A673 (cell line): ENCODE measurements at regions not wholly inside any gene's neighbourhood (a gene's known extent, or its start where the extent isn't known, plus 50 kb on each side); places are given as distances from the start of the nearest gene placed in this dataset.

Source experiments
- BruUV-seq: library from RNA; stranded (reverse); fragments of 400-500 nt; replicated peaks from 2 replicates; lab custom pipeline; 2021; lab: Mats Ljungman, UMichigan
- CTCF ChIA-PET: fragments of 300-600 bp; sonication (Branson Sonifier 250); formaldehyde crosslinking; loops from one replicate; lab custom pipeline; 2022; ENCODE audit warnings: antibody characterized with exemption; lab: Charles Lee
- POLR2A ChIA-PET: fragments of 300-600 bp; sonication (Branson Sonifier 250); formaldehyde crosslinking; loops from one replicate; lab custom pipeline; 2022; ENCODE audit warnings: antibody characterized with exemption; ENCODE audit not compliant: low non-redundant PET; lab: Charles Lee
- DNase-seq: peaks from one replicate; pipeline ENCODE4 v3.0.0-alpha.2; 2015; ENCODE audit warnings: low spot score
- H3K27ac ChIP-seq: fragments of 200-600 bp; sonication (generic); 2 replicates; pipeline ENCODE4 v1.5.1; 2016; ENCODE audit warnings: mixed run types, low read depth, mild to moderate bottlenecking, mixed read lengths, antibody characterized with exemption, low read length; ENCODE audit not compliant: poor library complexity, severe bottlenecking
- H3K27me3 ChIP-seq: fragments of 200-600 bp; sonication (generic); replicated peaks from 2 replicates; pipeline ENCODE4 v1.6.1; 2017; ENCODE audit warnings: mixed run types, low read depth, mild to moderate bottlenecking, mixed read lengths, antibody characterized with exemption, low read length; ENCODE audit not compliant: insufficient read depth, poor library complexity
- H3K36me3 ChIP-seq: fragments of 200-600 bp; sonication (generic); 2 replicates; pipeline ENCODE4 v1.6.1; 2016; ENCODE audit warnings: mixed run types, mild to moderate bottlenecking, mixed read lengths, antibody characterized with exemption, low read length; ENCODE audit not compliant: insufficient read depth, poor library complexity, severe bottlenecking
- H3K4me1 ChIP-seq: fragments of 200-600 bp; sonication (generic); 2 replicates; pipeline ENCODE4 v1.6.1; 2017; ENCODE audit warnings: mixed run types, mild to moderate bottlenecking, mixed read lengths, antibody characterized with exemption, low read length; ENCODE audit not compliant: insufficient read depth, poor library complexity, severe bottlenecking
- H3K4me3 ChIP-seq: fragments of 200-600 bp; sonication (generic); 2 replicates; pipeline ENCODE4 v1.5.1; 2016; ENCODE audit warnings: low read depth, mixed run types, mild to moderate bottlenecking, mixed read lengths, low read length; ENCODE audit not compliant: poor library complexity, severe bottlenecking
- H3K9me3 ChIP-seq: fragments of 200-600 bp; sonication (generic); 2 replicates; pipeline ENCODE4 v1.6.1; 2016; ENCODE audit warnings: mixed run types, low read depth, mild to moderate bottlenecking, mixed read lengths, antibody characterized with exemption, low read length; ENCODE audit not compliant: poor library complexity, severe bottlenecking
- EZH2 ChIP-seq: fragments of 200-600 bp; sonication (generic); IDR thresholded peaks from 2 replicates; pipeline ENCODE4 v1.6.1; 2017; ENCODE audit warnings: borderline replicate concordance, low read depth, mild to moderate bottlenecking, mixed read lengths, antibody characterized with exemption, low read length; ENCODE audit not compliant: poor library complexity, severe bottlenecking
- intact Hi-C: fragments of 100-400 bp; cut with micrococcal nuclease; formaldehyde crosslinking; loops from one replicate; pipeline ENCODE4 v1.10.0; 2022; ENCODE audit not compliant: unreplicated experiment
- TF ChIP-seq, protein P1 (sequence below): fragments of 300-800, 200-600 bp; sonication (generic); conservative IDR thresholded peaks from 2 replicates; pipeline ENCODE4 v1.5.1; 2017; ENCODE audit warnings: low read depth, mild to moderate bottlenecking, antibody characterized with exemption, low read length, moderate library complexity, mixed read lengths

DNA sequence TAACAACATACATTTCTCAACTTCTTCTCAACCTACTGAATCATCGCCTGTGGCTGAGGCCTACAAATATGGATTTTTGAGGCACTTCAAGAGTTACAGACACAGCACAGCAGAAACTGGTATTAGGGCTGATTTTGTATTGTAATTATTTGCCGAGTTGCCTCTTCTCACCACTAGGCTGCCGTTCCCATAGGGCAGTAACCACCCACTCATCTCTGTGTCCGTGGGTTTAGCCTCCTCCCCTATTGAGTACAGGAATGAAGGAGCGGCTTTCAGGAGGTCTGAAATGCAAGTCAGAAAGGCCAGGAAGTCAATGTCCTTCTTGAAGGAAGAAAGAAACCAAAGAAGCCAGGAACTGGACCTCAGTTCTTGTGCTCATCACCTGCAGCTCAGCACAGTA, 220.8 kb downstream of the MTHFS start:
- Histone ChIP-seq H3K4me1 (peaks cover 9% of the 10 kb centered on the region), H3K9me3 (no peaks in the 10 kb centered on the region), H3K27me3 (no peaks in the 10 kb centered on the region), H3K36me3 (no peaks in the 10 kb centered on the region), H3K4me3 (no peak overlapping the region), H3K27ac (no peak overlapping the region)
- DNase-seq: no peak
- ChIA-PET POLR2A (no interaction called here), CTCF (no interaction called here)
- intact Hi-C loops: no loop called here
- TF ChIP-seq, protein P1, sequence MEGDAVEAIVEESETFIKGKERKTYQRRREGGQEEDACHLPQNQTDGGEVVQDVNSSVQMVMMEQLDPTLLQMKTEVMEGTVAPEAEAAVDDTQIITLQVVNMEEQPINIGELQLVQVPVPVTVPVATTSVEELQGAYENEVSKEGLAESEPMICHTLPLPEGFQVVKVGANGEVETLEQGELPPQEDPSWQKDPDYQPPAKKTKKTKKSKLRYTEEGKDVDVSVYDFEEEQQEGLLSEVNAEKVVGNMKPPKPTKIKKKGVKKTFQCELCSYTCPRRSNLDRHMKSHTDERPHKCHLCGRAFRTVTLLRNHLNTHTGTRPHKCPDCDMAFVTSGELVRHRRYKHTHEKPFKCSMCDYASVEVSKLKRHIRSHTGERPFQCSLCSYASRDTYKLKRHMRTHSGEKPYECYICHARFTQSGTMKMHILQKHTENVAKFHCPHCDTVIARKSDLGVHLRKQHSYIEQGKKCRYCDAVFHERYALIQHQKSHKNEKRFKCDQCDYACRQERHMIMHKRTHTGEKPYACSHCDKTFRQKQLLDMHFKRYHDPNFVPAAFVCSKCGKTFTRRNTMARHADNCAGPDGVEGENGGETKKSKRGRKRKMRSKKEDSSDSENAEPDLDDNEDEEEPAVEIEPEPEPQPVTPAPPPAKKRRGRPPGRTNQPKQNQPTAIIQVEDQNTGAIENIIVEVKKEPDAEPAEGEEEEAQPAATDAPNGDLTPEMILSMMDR: no peak
- TF ChIP-seq EZH2: no peak
- BruUV-seq: no TSS peak

- BruUV-seq: no TSS peak
- Histone ChIP-seq H3K9me3 (no peaks in the 10 kb centered on the region), H3K36me3 (no peaks in the 10 kb centered on the region), H3K4me3 (no peak overlapping the region), H3K4me1 (peaks cover 9% of the 10 kb centered on the region), H3K27me3 (no peaks in the 10 kb centered on the region), H3K27ac (no peak overlapping the region)
- POLR2A ChIA-PET: no interaction called here
- DNase-seq: no peak
- TF ChIP-seq, protein P1: no peak
- TF ChIP-seq EZH2: no peak
- intact Hi-C loops: no loop called here
- CTCF ChIA-PET: interaction anchor here (0.7 kb wide), 1 partner anchor 12 kb away, joined by 3 read pairs; no protein-coding TSS in a partner anchor
Measured at GRCh38 chr15:79676621-79677020, 220.2 kb downstream of the MTHFS start.

GRCh38 chr15:79677241-79677640, 219.6 kb downstream of the MTHFS start:
- no peak for DNase-seq
- intact Hi-C loops: no loop called here
- Histone ChIP-seq H3K9me3 (no peaks in the 10 kb centered on the region), H3K27ac (no peak overlapping the region), H3K4me1 (peaks cover 9% of the 10 kb centered on the region), H3K36me3 (no peaks in the 10 kb centered on the region), H3K4me3 (no peak overlapping the region), H3K27me3 (no peaks in the 10 kb centered on the region)
- TF ChIP-seq, protein P1: no peak
- TF ChIP-seq EZH2: no peak
- no TSS peak for BruUV-seq
- ChIA-PET CTCF (no interaction called here), POLR2A (no interaction called here)
